ENCODE measurements at regions not wholly inside any gene's neighbourhood (a gene's known extent, or its start where the extent isn't known, plus 50 kb on each side); places are given as distances from the start of the nearest gene placed in this dataset.

DNA sequence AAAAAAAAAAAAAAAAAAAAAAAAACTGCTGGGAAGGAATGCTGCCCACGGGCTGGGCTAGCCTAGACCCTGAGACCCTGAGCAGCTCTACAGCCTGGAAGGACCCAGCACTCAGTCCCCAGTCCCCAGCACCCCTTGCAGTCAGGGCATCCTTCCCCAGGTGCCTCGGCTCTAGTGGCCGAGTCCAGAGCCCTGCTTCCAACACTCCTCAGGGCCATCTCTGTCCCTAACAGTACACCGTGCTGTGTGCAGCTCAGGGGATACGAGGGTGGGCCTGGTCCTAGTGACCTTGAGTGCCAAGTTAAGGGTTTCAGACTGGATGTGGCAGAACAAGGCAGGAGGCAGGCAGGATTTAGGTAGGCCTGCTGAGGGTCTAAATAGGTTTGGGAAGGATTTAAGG, 50.2 kb upstream of the LRP8 start:
- Histone ChIP-seq H3K9me3 (ENCODE audit: insufficient read depth, low read length) (no peaks in the 10 kb centered on the region), H4K20me1 (ENCODE audit: low read depth, low read length) (no peaks in the 10 kb centered on the region), H3K36me3 (ENCODE audit: low read length) (no peaks in the 10 kb centered on the region), H3F3A (ENCODE audit: insufficient read depth) (no peaks in the 10 kb centered on the region), H3K4me2 (ENCODE audit: low read depth, low read length, poor library complexity, severe bottlenecking) (no peak overlapping the region), H3K4me3 (ENCODE audit: insufficient read depth, low read length, poor library complexity, severe bottlenecking) (no peak overlapping the region), H3K27me3 (ENCODE audit: low read length) (no peaks in the 10 kb centered on the region), H3K9ac (ENCODE audit: low read length) (no peak overlapping the region), H3K27ac (ENCODE audit: low read depth, low read length) (no peak overlapping the region), H3K79me2 (ENCODE audit: insufficient read depth, low read length) (no peaks in the 10 kb centered on the region), H3K9me2 (replicated peaks; ENCODE audit: insufficient read depth, low read length) (no peaks in the 10 kb centered on the region), H2AFZ (ENCODE audit: low read depth, low read length, severe bottlenecking) (no peak overlapping the region)
- TF ChIP-seq, protein P1, sequence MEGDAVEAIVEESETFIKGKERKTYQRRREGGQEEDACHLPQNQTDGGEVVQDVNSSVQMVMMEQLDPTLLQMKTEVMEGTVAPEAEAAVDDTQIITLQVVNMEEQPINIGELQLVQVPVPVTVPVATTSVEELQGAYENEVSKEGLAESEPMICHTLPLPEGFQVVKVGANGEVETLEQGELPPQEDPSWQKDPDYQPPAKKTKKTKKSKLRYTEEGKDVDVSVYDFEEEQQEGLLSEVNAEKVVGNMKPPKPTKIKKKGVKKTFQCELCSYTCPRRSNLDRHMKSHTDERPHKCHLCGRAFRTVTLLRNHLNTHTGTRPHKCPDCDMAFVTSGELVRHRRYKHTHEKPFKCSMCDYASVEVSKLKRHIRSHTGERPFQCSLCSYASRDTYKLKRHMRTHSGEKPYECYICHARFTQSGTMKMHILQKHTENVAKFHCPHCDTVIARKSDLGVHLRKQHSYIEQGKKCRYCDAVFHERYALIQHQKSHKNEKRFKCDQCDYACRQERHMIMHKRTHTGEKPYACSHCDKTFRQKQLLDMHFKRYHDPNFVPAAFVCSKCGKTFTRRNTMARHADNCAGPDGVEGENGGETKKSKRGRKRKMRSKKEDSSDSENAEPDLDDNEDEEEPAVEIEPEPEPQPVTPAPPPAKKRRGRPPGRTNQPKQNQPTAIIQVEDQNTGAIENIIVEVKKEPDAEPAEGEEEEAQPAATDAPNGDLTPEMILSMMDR (IDR thresholded peaks at IDR 0.05; ENCODE audit: insufficient read depth, low read length, poor library complexity, severe bottlenecking) = no peak
- TF ChIP-seq EZH2phosphoT487 (conservative IDR thresholded peaks at IDR 0.05; ENCODE audit: low read length) = no peak

DNA sequence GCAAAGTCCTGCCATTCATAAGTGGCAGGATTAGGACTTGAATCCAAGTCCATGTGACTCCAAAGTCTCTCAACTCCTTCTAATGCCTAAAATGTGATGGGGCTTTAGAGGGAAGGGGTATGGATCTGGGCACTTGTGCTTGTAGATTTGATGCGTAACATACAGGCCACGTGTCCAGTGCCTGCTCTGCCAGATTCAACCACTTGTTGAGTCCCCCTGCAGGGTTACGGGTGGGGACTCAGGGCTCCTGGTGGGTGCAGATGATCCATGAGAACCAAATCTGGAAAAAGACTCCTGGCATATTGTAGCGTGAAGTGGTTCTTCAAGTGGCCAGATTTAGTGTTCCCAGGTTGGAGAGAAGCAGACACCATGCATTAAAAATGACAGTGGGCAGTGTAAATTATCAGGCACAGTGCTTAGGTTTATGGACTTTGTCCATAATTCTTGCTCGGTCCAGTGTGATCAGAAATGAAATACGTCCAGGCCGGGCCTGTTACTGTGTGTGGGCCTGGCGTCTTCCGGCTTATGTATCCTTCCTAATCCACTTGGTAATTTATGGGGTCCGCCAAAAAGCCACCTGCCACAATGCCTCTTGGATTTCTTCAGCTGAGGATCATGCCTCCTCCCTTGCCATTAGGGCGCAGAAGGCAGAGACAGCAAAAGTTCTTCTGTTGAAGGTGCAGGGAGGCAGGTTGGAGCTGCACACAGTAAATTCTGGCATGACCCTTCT, 51.2 kb upstream of the LRP8 start:
- H2AFZ ChIP-seq (ENCODE audit: low read depth, low read length, severe bottlenecking) = no peak overlapping the region
- H3K9me2 ChIP-seq (replicated peaks; ENCODE audit: insufficient read depth, low read length) = no peaks in the 10 kb centered on the region
- H3K27me3 ChIP-seq (ENCODE audit: low read length) = no peaks in the 10 kb centered on the region
- H3K79me2 ChIP-seq (ENCODE audit: insufficient read depth, low read length) = no peaks in the 10 kb centered on the region
- H3F3A ChIP-seq (ENCODE audit: insufficient read depth) = no peaks in the 10 kb centered on the region
- no peak overlapping the region for H3K27ac ChIP-seq (ENCODE audit: low read depth, low read length)
- H3K9ac ChIP-seq (ENCODE audit: low read length) = no peak overlapping the region
- no peak overlapping the region for H3K4me3 ChIP-seq (ENCODE audit: insufficient read depth, low read length, poor library complexity, severe bottlenecking)
- H3K9me3 ChIP-seq (ENCODE audit: insufficient read depth, low read length) = no peaks in the 10 kb centered on the region
- TF ChIP-seq, protein P1 (IDR thresholded peaks at IDR 0.05; ENCODE audit: insufficient read depth, low read length, poor library complexity, severe bottlenecking) = no peak
- no peak for TF ChIP-seq EZH2phosphoT487 (conservative IDR thresholded peaks at IDR 0.05; ENCODE audit: low read length)
- no peaks in the 10 kb centered on the region for H4K20me1 ChIP-seq (ENCODE audit: low read depth, low read length)
- H3K36me3 ChIP-seq (ENCODE audit: low read length) = no peaks in the 10 kb centered on the region
- no peak overlapping the region for H3K4me2 ChIP-seq (ENCODE audit: low read depth, low read length, poor library complexity, severe bottlenecking)

DNA sequence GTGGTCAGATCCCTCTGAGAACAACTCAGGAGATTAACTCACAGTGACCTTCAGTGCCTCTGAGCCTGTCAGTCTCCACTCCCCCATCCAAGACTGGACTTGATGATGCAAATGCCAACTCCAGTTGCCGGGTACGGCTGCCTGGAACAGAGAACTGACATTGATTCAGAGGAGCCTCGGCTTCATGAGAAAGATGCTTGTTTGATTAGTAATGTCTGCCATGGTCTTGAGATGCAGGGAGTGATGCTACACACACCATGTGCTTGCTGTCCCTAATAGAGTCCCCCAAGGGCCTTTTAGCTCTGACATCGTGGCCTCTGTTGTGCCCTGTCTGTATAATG, 51.8 kb upstream of the LRP8 start:
- Histone ChIP-seq H3K27me3 (ENCODE audit: low read length) (no peaks in the 10 kb centered on the region), H3K27ac (ENCODE audit: low read depth, low read length) (no peak overlapping the region), H3K9me2 (replicated peaks; ENCODE audit: insufficient read depth, low read length) (no peaks in the 10 kb centered on the region), H3K79me2 (ENCODE audit: insufficient read depth, low read length) (no peaks in the 10 kb centered on the region), H3F3A (ENCODE audit: insufficient read depth) (no peaks in the 10 kb centered on the region), H3K36me3 (ENCODE audit: low read length) (no peaks in the 10 kb centered on the region), H3K4me2 (ENCODE audit: low read depth, low read length, poor library complexity, severe bottlenecking) (no peak overlapping the region), H3K9me3 (ENCODE audit: insufficient read depth, low read length) (no peaks in the 10 kb centered on the region), H2AFZ (ENCODE audit: low read depth, low read length, severe bottlenecking) (no peak overlapping the region), H4K20me1 (ENCODE audit: low read depth, low read length) (no peaks in the 10 kb centered on the region), H3K9ac (ENCODE audit: low read length) (no peak overlapping the region), H3K4me3 (ENCODE audit: insufficient read depth, low read length, poor library complexity, severe bottlenecking) (no peak overlapping the region)
- TF ChIP-seq EZH2phosphoT487 (conservative IDR thresholded peaks at IDR 0.05; ENCODE audit: low read length) = no peak
- TF ChIP-seq, protein P1 (IDR thresholded peaks at IDR 0.05; ENCODE audit: insufficient read depth, low read length, poor library complexity, severe bottlenecking) = no peak
